ENCODE measurements at regions not wholly inside any gene's neighbourhood (a gene's known extent, or its start where the extent isn't known, plus 50 kb on each side); places are given as distances from the start of the nearest gene placed in this dataset.

DNA sequence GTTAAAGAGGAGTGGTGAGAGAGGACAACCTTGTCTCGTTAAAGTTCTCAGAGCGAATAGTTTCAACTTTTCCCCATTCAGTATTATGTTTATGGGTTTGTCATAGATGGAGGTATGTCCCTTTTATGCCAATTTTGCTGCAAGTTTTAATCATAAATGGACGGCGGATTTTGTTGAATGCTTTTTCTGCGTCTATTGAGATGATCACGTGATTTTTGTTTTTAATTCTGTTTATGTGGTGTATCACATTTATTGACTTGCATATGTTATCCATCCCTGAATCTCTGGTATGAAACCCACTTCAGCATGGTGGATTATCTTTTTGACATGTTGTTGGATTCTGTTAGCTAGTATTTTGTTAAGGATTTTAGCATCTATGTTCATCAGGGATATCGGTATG is 1123.8 kb upstream of the KLHL29 start:
- TF ChIP-seq NFRKB (IDR thresholded peaks at IDR 0.05) (no peak), FOXK2 (IDR thresholded peaks at IDR 0.05) (no peak), PKNOX1 (IDR thresholded peaks at IDR 0.05) (no peak), SUZ12 (IDR thresholded peaks at IDR 0.05) (no peak), HDGF (IDR thresholded peaks at IDR 0.05; ENCODE audit: borderline replicate concordance) (no peak), LEF1 (IDR thresholded peaks at IDR 0.05; ENCODE audit: borderline replicate concordance) (no peak), FOXA1 (IDR thresholded peaks at IDR 0.05) (no peak), ARNT (IDR thresholded peaks at IDR 0.05) (no peak), ELF4 (IDR thresholded peaks at IDR 0.05) (no peak), FOXM1 (IDR thresholded peaks at IDR 0.05; ENCODE audit: borderline replicate concordance) (no peak)
